ENCODE measurements at regions not wholly inside any gene's neighbourhood (a gene's known extent, or its start where the extent isn't known, plus 50 kb on each side); places are given as distances from the start of the nearest gene placed in this dataset.

- no peak for TF ChIP-seq CTCF (IDR thresholded peaks at IDR 0.05)
- no peak for TF ChIP-seq POLR2A (IDR thresholded peaks at IDR 0.05)
Measured at GRCh38 chr7:79598351-79598750, 144.9 kb upstream of the MAGI2 start.
